Muscle layer of duodenum (tissue), 2 donors: ENCODE measurements at regions not wholly inside any gene's neighbourhood (a gene's known extent, or its start where the extent isn't known, plus 50 kb on each side); places are given as distances from the start of the nearest gene placed in this dataset.

Experiments used
- H3K27ac ChIP-seq: one replicate; pipeline ENCODE4 v1.7.0; 2013; ENCODE audit warnings: mild to moderate bottlenecking, low read length
- H3K27me3 ChIP-seq: one replicate; pipeline ENCODE4 v1.7.0; 2013; ENCODE audit warnings: low read depth, mild to moderate bottlenecking, control low read depth, low read length
- H3K36me3 ChIP-seq, 2 donors: one replicate each; pipeline ENCODE4 v1.7.0; 2013; ENCODE audit warnings: low read length in 2 of 2, control low read depth in 1 of 2, mild to moderate bottlenecking in 1 of 2; ENCODE audit not compliant: insufficient read depth in 2 of 2, control insufficient read depth in 1 of 2
- H3K4me1 ChIP-seq, 2 donors: one replicate each; pipeline ENCODE4 v1.7.0; 2013; ENCODE audit warnings: low read length in 2 of 2, mild to moderate bottlenecking in 2 of 2, control low read depth in 1 of 2, moderate library complexity in 1 of 2; ENCODE audit not compliant: insufficient read depth in 2 of 2, control insufficient read depth in 1 of 2
- H3K4me3 ChIP-seq, 2 donors: one replicate each; pipeline ENCODE4 v1.7.0; 2013; ENCODE audit warnings: low read length in 2 of 2, low read depth in 1 of 2, mild to moderate bottlenecking in 1 of 2
- H3K9me3 ChIP-seq, 2 donors: one replicate each; pipeline ENCODE4 v1.7.0; 2013; ENCODE audit warnings: low read length in 2 of 2, control low read depth in 1 of 2, mild to moderate bottlenecking in 1 of 2; ENCODE audit not compliant: control insufficient read depth in 1 of 2
- donor health status: healthy.

- Histone ChIP-seq H3K36me3 (peaks cover 0 to 3% of the 10 kb centered on the region in 2 donors), H3K4me3 (no peak overlapping the region), H3K27me3 (no peaks in the 10 kb centered on the region), H3K27ac (no peak overlapping the region), H3K9me3 (no peaks in the 10 kb centered on the region), H3K4me1 (no peaks in the 10 kb centered on the region)
Measured at GRCh38 chr6:14747881-14748520, 497.9 kb upstream of the JARID2 start.

GRCh38 chr6:14748679-14749078 is 497.2 kb upstream of the JARID2 start:
- H3K9me3 ChIP-seq, result no peaks in the 10 kb centered on the region
- H3K36me3 ChIP-seq, result peaks cover 0 to under 1% of the 10 kb centered on the region in 2 donors
- H3K4me1 ChIP-seq, result no peaks in the 10 kb centered on the region
- H3K27ac ChIP-seq, result no peak overlapping the region
- H3K27me3 ChIP-seq, result no peaks in the 10 kb centered on the region
- no peak overlapping the region for H3K4me3 ChIP-seq

GRCh38 chr6:14750059-14750661 is 495.7 kb upstream of the JARID2 start:
- Histone ChIP-seq H3K27me3 (no peaks in the 10 kb centered on the region), H3K9me3 (no peaks in the 10 kb centered on the region), H3K36me3 (no peaks in the 10 kb centered on the region), H3K27ac (no peak overlapping the region), H3K4me1 (no peaks in the 10 kb centered on the region), H3K4me3 (no peak overlapping the region)

DNA sequence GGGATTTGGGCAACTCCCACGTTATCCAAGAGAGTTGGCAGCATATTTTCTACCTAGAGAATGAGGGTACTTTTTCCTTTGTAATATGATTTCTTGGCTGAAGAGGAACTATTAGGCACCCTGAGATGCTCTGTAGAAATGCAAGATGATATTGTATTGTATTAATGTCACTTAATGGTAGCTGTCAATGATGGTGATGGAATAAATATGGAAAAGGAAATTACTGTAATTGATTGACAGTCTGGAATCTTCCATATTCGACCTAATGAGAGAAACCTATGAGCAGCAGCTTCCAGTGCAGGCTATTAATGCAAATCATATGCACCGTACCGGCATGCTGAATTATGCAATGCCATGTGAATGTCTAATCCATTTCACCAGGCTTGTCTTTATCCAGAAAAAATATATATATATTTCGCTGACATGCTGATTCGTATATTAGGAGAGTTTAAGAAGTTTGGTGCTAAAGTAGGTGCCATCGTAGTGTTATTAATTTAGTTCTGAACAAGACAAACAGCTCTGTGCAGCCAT is 494.2 kb upstream of the JARID2 start:
- H3K36me3 ChIP-seq, result no peaks in the 10 kb centered on the region
- no peaks in the 10 kb centered on the region for H3K27me3 ChIP-seq
- no peaks in the 10 kb centered on the region for H3K4me1 ChIP-seq
- no peaks in the 10 kb centered on the region for H3K9me3 ChIP-seq
- no peak overlapping the region for H3K4me3 ChIP-seq
- H3K27ac ChIP-seq, result no peak overlapping the region

GRCh38 chr6:14754751-14755513 is 490.9 kb upstream of the JARID2 start:
- H3K36me3 ChIP-seq, result no peaks in the 10 kb centered on the region
- no peaks in the 10 kb centered on the region for H3K4me1 ChIP-seq
- no peaks in the 10 kb centered on the region for H3K27me3 ChIP-seq
- H3K27ac ChIP-seq, result no peak overlapping the region
- no peaks in the 10 kb centered on the region for H3K9me3 ChIP-seq
- no peak overlapping the region for H3K4me3 ChIP-seq

- Histone ChIP-seq H3K4me1 (no peaks in the 10 kb centered on the region), H3K9me3 (no peaks in the 10 kb centered on the region), H3K27me3 (no peaks in the 10 kb centered on the region)
Measured at GRCh38 chr6:14756340-14756739, 489.5 kb upstream of the JARID2 start.

GRCh38 chr6:14757014-14757413 is 488.9 kb upstream of the JARID2 start:
- Histone ChIP-seq H3K4me1 (no peaks in the 10 kb centered on the region), H3K9me3 (no peaks in the 10 kb centered on the region), H3K27me3 (no peaks in the 10 kb centered on the region), H3K36me3 (no peaks in the 10 kb centered on the region), H3K4me3 (no peak overlapping the region), H3K27ac (no peak overlapping the region)

More at GRCh38 chr6:14756340-14756739, 489.5 kb upstream of the JARID2 start:
- Histone ChIP-seq H3K4me3 (no peak overlapping the region), H3K27ac (no peak overlapping the region), H3K36me3 (no peaks in the 10 kb centered on the region)

GRCh38 chr6:14757418-14757817 is 488.5 kb upstream of the JARID2 start:
- Histone ChIP-seq H3K27me3 (no peaks in the 10 kb centered on the region), H3K9me3 (no peaks in the 10 kb centered on the region), H3K4me1 (no peaks in the 10 kb centered on the region), H3K36me3 (no peaks in the 10 kb centered on the region), H3K27ac (no peak overlapping the region), H3K4me3 (no peak overlapping the region)

DNA sequence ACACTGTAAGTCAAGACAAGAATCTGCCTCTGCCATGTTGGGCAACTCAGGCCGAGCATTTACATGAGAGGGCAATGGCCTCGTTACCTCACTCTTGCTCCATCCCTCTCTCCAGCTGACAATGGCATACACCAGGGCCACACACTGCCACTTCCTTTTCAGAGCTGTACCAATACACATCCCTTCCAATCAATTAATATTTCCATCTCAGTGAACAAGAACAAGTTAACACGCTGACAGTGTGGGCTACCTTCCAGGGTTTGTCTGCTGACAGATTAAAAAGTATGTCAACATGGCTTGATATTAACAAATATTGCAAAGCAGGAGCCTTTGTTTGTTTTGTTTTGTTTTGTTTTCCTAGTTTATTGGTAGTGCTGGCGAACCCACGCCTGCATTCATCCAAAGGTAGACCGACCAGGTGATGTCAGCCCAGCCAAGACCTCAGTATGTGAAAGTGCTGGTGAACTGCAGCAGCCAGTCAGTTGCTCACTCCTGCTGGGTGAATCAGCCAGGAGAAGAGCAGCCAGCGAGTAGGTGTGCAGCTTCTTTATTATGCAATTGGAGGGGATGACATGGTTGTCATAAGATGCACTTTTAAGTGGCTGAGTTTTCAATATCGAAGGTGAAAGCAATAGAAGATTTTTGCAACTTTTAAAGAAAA is 487.3 kb upstream of the JARID2 start:
- Histone ChIP-seq H3K27me3 (no peaks in the 10 kb centered on the region), H3K4me3 (no peak overlapping the region), H3K9me3 (no peaks in the 10 kb centered on the region), H3K36me3 (no peaks in the 10 kb centered on the region), H3K4me1 (no peaks in the 10 kb centered on the region), H3K27ac (no peak overlapping the region)

- Histone ChIP-seq H3K27me3 (no peaks in the 10 kb centered on the region), H3K4me1 (no peaks in the 10 kb centered on the region), H3K36me3 (no peaks in the 10 kb centered on the region), H3K9me3 (no peaks in the 10 kb centered on the region), H3K27ac (no peak overlapping the region), H3K4me3 (no peak overlapping the region)
Measured at GRCh38 chr6:14759976-14760672, 485.7 kb upstream of the JARID2 start.

DNA sequence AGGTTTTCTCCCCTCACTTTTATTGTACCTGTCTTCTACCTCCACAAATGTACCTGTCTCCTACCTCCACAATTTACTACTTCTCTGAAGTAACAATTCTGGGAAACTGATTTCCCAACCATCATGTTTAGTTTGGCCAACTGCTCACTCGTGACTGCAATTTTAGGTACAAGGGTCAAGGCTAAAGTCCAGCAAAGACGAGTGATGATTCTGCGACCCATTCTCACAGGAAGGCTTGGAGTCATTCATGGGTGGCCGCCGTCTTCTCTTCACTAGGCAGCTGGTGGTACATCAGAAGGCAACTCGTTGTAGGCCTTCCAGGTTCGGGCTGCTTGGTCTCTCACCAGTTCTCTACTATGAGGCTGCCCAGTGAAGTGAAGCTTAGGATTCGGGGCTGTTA is 483.8 kb upstream of the JARID2 start:
- Histone ChIP-seq H3K4me3 (no peak overlapping the region), H3K36me3 (no peaks in the 10 kb centered on the region), H3K27me3 (no peaks in the 10 kb centered on the region), H3K27ac (no peak overlapping the region), H3K9me3 (no peaks in the 10 kb centered on the region), H3K4me1 (no peaks in the 10 kb centered on the region)
